WTC11 (cell line): ENCODE measurements at regions not wholly inside any gene's neighbourhood (a gene's known extent, or its start where the extent isn't known, plus 50 kb on each side); places are given as distances from the start of the nearest gene placed in this dataset.

ENCODE experiments used
- ATAC-seq: fragments of 200-7000 bp; cut with Tn5 transposase; 2 replicates; pipeline ENCODE4 v1.10.0; 2021; ENCODE audit warnings: mild to moderate bottlenecking, moderate library complexity
- CTCF ChIA-PET: fragments of 300-600 bp; sonication (Branson Sonifier 250); formaldehyde crosslinking; loops from one replicate; lab custom pipeline; 2021; ENCODE audit warnings: antibody characterized with exemption; lab: Charles Lee
- POLR2A ChIA-PET: fragments of 350-600 bp; sonication (Branson Sonifier 250); formaldehyde crosslinking; loops from one replicate; lab custom pipeline; 2021; ENCODE audit warnings: antibody characterized with exemption; lab: Charles Lee
- DNase-seq: peaks from one replicate; pipeline ENCODE4 v3.0.0; 2021; ENCODE audit warnings: low spot score
- H3K27ac Mint-ChIP-seq: 2 replicates; pipeline ENCODE4 v1.8.0; 2021; ENCODE audit warnings: mixed read lengths
- H3K27me3 Mint-ChIP-seq: 2 replicates; pipeline ENCODE4 v1.8.0; 2021; ENCODE audit warnings: low read depth, mild to moderate bottlenecking, moderate library complexity, mixed read lengths
- H3K36me3 Mint-ChIP-seq: 2 replicates; pipeline ENCODE4 v1.8.0; 2021; ENCODE audit warnings: mixed read lengths
- H3K4me1 Mint-ChIP-seq: 2 replicates; pipeline ENCODE4 v1.8.0; 2022; ENCODE audit warnings: mixed read lengths
- H3K4me3 Mint-ChIP-seq: 2 replicates; pipeline ENCODE4 v1.8.0; 2021; ENCODE audit warnings: mild to moderate bottlenecking, moderate library complexity, mixed read lengths
- H3K9me3 Mint-ChIP-seq: 2 replicates; pipeline ENCODE4 v1.8.0; 2021; ENCODE audit warnings: mixed read lengths
- CREB1 ChIP-seq: sonication (generic); formaldehyde crosslinking; IDR thresholded peaks from 2 replicates; pipeline ENCODE4 v1.8.0; 2023; ENCODE audit warnings: mild to moderate bottlenecking, missing genetic modification reagents
- FOXK1 ChIP-seq: sonication (generic); formaldehyde crosslinking; IDR thresholded peaks from 2 replicates; pipeline ENCODE4 v1.8.0; 2022; ENCODE audit warnings: mild to moderate bottlenecking, moderate library complexity, missing genetic modification reagents
- GTF2I ChIP-seq: fragments of 250-450 bp; sonication (Bioruptor Pico); conservative IDR thresholded peaks from 2 replicates; pipeline ENCODE4 v1.4.0; 2021; ENCODE audit warnings: mild to moderate bottlenecking
- JAZF1 ChIP-seq: fragments of 250-450 bp; sonication (Bioruptor Pico); IDR thresholded peaks from 2 replicates; pipeline ENCODE4 v1.9.0; 2021; ENCODE audit warnings: moderate library complexity, mild to moderate bottlenecking, inconsistent platforms
- JUN ChIP-seq: sonication (generic); formaldehyde crosslinking; IDR thresholded peaks from 2 replicates; pipeline ENCODE4 v1.8.0; 2023; ENCODE audit warnings: mild to moderate bottlenecking, missing genetic modification reagents
- PRRX2 ChIP-seq: fragments of 250-450 bp; sonication (Bioruptor Pico); IDR thresholded peaks from 2 replicates; pipeline ENCODE4 v1.8.0; 2021; ENCODE audit warnings: mild to moderate bottlenecking
- SMAD3 ChIP-seq: sonication (generic); formaldehyde crosslinking; IDR thresholded peaks from 2 replicates; pipeline ENCODE4 v1.8.0; 2022; ENCODE audit warnings: missing genetic modification reagents, mild to moderate bottlenecking, borderline replicate concordance
- ZNF121 ChIP-seq: sonication (generic); formaldehyde crosslinking; IDR thresholded peaks from 2 replicates; pipeline ENCODE4 v1.8.0; 2023; ENCODE audit warnings: missing genetic modification reagents
- ZNF263 ChIP-seq: sonication (generic); formaldehyde crosslinking; IDR thresholded peaks from 2 replicates; pipeline ENCODE4 v1.8.1; 2022; ENCODE audit warnings: low read depth, mild to moderate bottlenecking, moderate library complexity, missing genetic modification reagents
- ZNF423 ChIP-seq: fragments of 250-450 bp; sonication (Bioruptor Pico); IDR thresholded peaks from 2 replicates; pipeline ENCODE4 v2.1.2; 2022; ENCODE audit warnings: mild to moderate bottlenecking, moderate library complexity
- TF ChIP-seq, protein P1 (sequence below): fragments of 250-450 bp; sonication (Bioruptor Pico); IDR thresholded peaks from 2 replicates; pipeline ENCODE4 v1.9.0; 2021; ENCODE audit warnings: moderate library complexity, mild to moderate bottlenecking, inconsistent platforms, borderline replicate concordance
- TF ChIP-seq, protein P2 (sequence below): sonication (generic); formaldehyde crosslinking; IDR thresholded peaks from 2 replicates; pipeline ENCODE4 v1.8.0; 2022; ENCODE audit warnings: mild to moderate bottlenecking, missing genetic modification reagents
- TF ChIP-seq, protein P3 (sequence below): sonication (generic); formaldehyde crosslinking; IDR thresholded peaks from 2 replicates; pipeline ENCODE4 v1.8.0; 2022; ENCODE audit warnings: mild to moderate bottlenecking, missing genetic modification reagents
- TF ChIP-seq, protein P4 (sequence below): sonication (generic); formaldehyde crosslinking; IDR thresholded peaks from 2 replicates; pipeline ENCODE4 v1.8.1; 2022; ENCODE audit warnings: mild to moderate bottlenecking, moderate library complexity, missing genetic modification reagents
- TF ChIP-seq, protein P5 (sequence below): sonication (generic); formaldehyde crosslinking; IDR thresholded peaks from 2 replicates; pipeline ENCODE4 v1.8.1; 2022; ENCODE audit warnings: low read depth, missing genetic modification reagents, borderline replicate concordance
- TF ChIP-seq, protein P6 (sequence below): sonication (generic); formaldehyde crosslinking; IDR thresholded peaks from 2 replicates; pipeline ENCODE4 v1.8.0; 2023; ENCODE audit warnings: missing genetic modification reagents
- TF ChIP-seq, protein P7 (sequence below): sonication (generic); formaldehyde crosslinking; IDR thresholded peaks from 2 replicates; pipeline ENCODE4 v1.8.1; 2022; ENCODE audit warnings: low read depth, mild to moderate bottlenecking, moderate library complexity, missing genetic modification reagents, borderline replicate concordance
- TF ChIP-seq, protein P8 (sequence below): sonication (generic); formaldehyde crosslinking; IDR thresholded peaks from 2 replicates; pipeline ENCODE4 v1.8.1; 2023; ENCODE audit warnings: mild to moderate bottlenecking, missing genetic modification reagents

DNA sequence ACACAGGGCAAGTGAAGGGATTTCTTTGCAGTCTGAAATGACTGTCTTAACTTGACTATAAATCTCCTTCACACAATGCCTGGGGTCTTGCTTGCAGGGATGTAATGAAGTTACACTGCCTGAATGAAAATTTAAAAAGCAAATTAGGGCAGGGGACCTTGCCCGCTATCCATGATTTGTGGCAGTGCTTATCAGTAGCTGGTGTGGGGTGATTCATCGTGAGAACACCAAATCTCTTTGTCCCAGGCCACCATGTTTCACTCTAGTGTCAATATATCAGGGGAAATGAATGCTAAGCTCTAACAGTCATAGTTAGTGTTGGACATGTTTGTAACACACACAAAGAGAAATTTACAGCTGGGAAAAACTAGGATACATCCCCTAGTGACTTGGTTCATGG lies 713.7 kb upstream of the EPHA7 start:
- CTCF ChIA-PET, result interaction anchor here (1.6 kb wide), 1 partner anchor 412 kb away, joined by 3 read pairs; no protein-coding TSS in a partner anchor
- peaks cover 10% of the 10 kb centered on the region for H3K4me1 Mint-ChIP-seq
- TF ChIP-seq, protein P1, sequence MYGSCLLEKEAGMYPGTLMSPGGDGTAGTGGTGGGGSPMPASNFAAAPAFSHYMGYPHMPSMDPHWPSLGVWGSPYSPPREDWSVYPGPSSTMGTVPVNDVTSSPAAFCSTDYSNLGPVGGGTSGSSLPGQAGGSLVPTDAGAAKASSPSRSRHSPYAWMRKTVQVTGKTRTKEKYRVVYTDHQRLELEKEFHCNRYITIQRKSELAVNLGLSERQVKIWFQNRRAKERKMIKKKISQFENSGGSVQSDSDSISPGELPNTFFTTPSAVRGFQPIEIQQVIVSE, result no peak
- TF ChIP-seq, protein P2, sequence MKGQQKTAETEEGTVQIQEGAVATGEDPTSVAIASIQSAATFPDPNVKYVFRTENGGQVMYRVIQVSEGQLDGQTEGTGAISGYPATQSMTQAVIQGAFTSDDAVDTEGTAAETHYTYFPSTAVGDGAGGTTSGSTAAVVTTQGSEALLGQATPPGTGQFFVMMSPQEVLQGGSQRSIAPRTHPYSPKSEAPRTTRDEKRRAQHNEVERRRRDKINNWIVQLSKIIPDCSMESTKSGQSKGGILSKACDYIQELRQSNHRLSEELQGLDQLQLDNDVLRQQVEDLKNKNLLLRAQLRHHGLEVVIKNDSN, result no peak
- TF ChIP-seq CREB1 (CRISPR knock-in tag) (no peak), SMAD3 (CRISPR knock-in tag) (no peak), JAZF1 (CRISPR knock-in tag) (no peak), JUN (CRISPR knock-in tag) (no peak), PRRX2 (no peak)
- TF ChIP-seq, protein P3, sequence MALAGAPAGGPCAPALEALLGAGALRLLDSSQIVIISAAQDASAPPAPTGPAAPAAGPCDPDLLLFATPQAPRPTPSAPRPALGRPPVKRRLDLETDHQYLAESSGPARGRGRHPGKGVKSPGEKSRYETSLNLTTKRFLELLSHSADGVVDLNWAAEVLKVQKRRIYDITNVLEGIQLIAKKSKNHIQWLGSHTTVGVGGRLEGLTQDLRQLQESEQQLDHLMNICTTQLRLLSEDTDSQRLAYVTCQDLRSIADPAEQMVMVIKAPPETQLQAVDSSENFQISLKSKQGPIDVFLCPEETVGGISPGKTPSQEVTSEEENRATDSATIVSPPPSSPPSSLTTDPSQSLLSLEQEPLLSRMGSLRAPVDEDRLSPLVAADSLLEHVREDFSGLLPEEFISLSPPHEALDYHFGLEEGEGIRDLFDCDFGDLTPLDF (CRISPR knock-in tag), result no peak
- TF ChIP-seq, protein P4, sequence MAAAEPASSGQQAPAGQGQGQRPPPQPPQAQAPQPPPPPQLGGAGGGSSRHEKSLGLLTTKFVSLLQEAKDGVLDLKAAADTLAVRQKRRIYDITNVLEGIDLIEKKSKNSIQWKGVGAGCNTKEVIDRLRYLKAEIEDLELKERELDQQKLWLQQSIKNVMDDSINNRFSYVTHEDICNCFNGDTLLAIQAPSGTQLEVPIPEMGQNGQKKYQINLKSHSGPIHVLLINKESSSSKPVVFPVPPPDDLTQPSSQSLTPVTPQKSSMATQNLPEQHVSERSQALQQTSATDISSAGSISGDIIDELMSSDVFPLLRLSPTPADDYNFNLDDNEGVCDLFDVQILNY (CRISPR knock-in tag), result no peak
- TF ChIP-seq, protein P5, sequence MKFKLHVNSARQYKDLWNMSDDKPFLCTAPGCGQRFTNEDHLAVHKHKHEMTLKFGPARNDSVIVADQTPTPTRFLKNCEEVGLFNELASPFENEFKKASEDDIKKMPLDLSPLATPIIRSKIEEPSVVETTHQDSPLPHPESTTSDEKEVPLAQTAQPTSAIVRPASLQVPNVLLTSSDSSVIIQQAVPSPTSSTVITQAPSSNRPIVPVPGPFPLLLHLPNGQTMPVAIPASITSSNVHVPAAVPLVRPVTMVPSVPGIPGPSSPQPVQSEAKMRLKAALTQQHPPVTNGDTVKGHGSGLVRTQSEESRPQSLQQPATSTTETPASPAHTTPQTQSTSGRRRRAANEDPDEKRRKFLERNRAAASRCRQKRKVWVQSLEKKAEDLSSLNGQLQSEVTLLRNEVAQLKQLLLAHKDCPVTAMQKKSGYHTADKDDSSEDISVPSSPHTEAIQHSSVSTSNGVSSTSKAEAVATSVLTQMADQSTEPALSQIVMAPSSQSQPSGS, result no peak
- TF ChIP-seq, protein P6, sequence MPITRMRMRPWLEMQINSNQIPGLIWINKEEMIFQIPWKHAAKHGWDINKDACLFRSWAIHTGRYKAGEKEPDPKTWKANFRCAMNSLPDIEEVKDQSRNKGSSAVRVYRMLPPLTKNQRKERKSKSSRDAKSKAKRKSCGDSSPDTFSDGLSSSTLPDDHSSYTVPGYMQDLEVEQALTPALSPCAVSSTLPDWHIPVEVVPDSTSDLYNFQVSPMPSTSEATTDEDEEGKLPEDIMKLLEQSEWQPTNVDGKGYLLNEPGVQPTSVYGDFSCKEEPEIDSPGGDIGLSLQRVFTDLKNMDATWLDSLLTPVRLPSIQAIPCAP (CRISPR knock-in tag), result no peak
- ATAC-seq (no peak), DNase-seq (no peak)
- no peak overlapping the region for H3K27ac Mint-ChIP-seq
- no peak overlapping the region for H3K4me3 Mint-ChIP-seq
- POLR2A ChIA-PET, result no interaction called here
- H3K36me3 Mint-ChIP-seq, result no peaks in the 10 kb centered on the region
- H3K27me3 Mint-ChIP-seq, result no peaks in the 10 kb centered on the region
- H3K9me3 Mint-ChIP-seq, result no peaks in the 10 kb centered on the region

DNA sequence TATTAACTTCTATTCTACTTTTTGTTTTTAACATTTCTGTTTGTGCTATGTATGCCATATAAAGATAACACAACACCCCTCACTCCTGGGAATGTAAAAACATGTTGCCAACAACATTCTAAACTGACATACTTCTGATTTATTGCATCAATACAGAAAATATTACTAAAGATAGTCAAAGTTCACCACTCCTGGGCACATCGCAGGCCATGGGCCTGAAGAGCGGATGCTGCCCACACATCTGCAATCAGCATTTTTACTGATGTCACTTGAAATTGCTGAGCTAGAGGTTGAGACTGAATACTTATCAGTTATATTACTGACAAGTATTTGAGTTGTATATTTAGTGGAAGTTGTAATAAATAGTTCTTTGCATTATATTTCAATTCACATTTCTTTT lies 711.9 kb upstream of the EPHA7 start:
- H3K9me3 Mint-ChIP-seq, result no peaks in the 10 kb centered on the region
- H3K4me1 Mint-ChIP-seq, result peaks cover 10% of the 10 kb centered on the region
- no peaks in the 10 kb centered on the region for H3K27me3 Mint-ChIP-seq
- DNase-seq (no peak), ATAC-seq (no peak)
- no peak overlapping the region for H3K4me3 Mint-ChIP-seq
- no peaks in the 10 kb centered on the region for H3K36me3 Mint-ChIP-seq
- CTCF ChIA-PET, result no interaction called here
- POLR2A ChIA-PET, result no interaction called here
- no peak overlapping the region for H3K27ac Mint-ChIP-seq
- TF ChIP-seq, protein P7, sequence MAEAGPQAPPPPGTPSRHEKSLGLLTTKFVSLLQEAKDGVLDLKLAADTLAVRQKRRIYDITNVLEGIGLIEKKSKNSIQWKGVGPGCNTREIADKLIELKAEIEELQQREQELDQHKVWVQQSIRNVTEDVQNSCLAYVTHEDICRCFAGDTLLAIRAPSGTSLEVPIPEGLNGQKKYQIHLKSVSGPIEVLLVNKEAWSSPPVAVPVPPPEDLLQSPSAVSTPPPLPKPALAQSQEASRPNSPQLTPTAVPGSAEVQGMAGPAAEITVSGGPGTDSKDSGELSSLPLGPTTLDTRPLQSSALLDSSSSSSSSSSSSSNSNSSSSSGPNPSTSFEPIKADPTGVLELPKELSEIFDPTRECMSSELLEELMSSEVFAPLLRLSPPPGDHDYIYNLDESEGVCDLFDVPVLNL (CRISPR knock-in tag), result no peak
- TF ChIP-seq ZNF423 (no peak), ZNF121 (CRISPR knock-in tag) (no peak), GTF2I (CRISPR knock-in tag) (no peak), ZNF263 (CRISPR knock-in tag) (no peak), FOXK1 (CRISPR knock-in tag) (no peak)
- TF ChIP-seq, protein P8, sequence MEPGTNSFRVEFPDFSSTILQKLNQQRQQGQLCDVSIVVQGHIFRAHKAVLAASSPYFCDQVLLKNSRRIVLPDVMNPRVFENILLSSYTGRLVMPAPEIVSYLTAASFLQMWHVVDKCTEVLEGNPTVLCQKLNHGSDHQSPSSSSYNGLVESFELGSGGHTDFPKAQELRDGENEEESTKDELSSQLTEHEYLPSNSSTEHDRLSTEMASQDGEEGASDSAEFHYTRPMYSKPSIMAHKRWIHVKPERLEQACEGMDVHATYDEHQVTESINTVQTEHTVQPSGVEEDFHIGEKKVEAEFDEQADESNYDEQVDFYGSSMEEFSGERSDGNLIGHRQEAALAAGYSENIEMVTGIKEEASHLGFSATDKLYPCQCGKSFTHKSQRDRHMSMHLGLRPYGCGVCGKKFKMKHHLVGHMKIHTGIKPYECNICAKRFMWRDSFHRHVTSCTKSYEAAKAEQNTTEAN (CRISPR knock-in tag), result no peak
- TF ChIP-seq, all 79 proteins: peak for 0
